ENCODE measurements at regions not wholly inside any gene's neighbourhood (a gene's known extent, or its start where the extent isn't known, plus 50 kb on each side); places are given as distances from the start of the nearest gene placed in this dataset.

DNA sequence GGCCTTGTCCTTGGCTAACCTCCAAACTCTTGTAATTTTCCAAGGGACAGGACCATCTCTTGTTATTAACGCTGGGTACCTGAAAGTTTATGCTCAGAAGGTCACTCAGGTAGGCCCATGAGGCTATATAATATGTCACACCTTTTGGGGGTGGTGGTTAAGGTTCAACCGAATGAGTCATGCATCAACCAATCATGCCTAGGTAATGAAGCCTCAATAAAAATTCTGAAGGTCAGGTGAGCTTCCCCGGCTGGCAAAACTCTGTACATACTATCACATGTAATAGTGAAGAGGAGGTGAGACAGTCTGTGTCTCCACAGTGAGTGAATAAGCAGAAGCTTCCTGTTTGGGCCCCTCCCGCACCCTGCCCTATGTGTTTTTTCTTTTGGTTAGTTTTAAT lies 424.9 kb downstream of the PCDH17 start:
- no peak overlapping the region for H3K9ac ChIP-seq (ENCODE audit: low read length)
- TF ChIP-seq, protein P1, sequence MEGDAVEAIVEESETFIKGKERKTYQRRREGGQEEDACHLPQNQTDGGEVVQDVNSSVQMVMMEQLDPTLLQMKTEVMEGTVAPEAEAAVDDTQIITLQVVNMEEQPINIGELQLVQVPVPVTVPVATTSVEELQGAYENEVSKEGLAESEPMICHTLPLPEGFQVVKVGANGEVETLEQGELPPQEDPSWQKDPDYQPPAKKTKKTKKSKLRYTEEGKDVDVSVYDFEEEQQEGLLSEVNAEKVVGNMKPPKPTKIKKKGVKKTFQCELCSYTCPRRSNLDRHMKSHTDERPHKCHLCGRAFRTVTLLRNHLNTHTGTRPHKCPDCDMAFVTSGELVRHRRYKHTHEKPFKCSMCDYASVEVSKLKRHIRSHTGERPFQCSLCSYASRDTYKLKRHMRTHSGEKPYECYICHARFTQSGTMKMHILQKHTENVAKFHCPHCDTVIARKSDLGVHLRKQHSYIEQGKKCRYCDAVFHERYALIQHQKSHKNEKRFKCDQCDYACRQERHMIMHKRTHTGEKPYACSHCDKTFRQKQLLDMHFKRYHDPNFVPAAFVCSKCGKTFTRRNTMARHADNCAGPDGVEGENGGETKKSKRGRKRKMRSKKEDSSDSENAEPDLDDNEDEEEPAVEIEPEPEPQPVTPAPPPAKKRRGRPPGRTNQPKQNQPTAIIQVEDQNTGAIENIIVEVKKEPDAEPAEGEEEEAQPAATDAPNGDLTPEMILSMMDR (IDR thresholded peaks at IDR 0.05; ENCODE audit: low read length), result no peak
- TF ChIP-seq EZH2phosphoT487 (IDR thresholded peaks at IDR 0.05; ENCODE audit: low read length) (no peak), EZH2 (optimal IDR thresholded peaks at IDR 0.05; ENCODE audit: low read depth, low read length) (no peak)
- H3K4me2 ChIP-seq (ENCODE audit: low read depth, low read length), result no peak overlapping the region
- no peak for DNase-seq
- no peak overlapping the region for H3K4me3 ChIP-seq (ENCODE audit: low read length)
- no peaks in the 10 kb centered on the region for H3K9me3 ChIP-seq (replicated peaks; ENCODE audit: insufficient read depth, low read length)
- H3F3A ChIP-seq (ENCODE audit: insufficient read depth, low read length), result no peaks in the 10 kb centered on the region
- no peak overlapping the region for H3K27ac ChIP-seq (ENCODE audit: low read length)
- H2AFZ ChIP-seq (ENCODE audit: low read length), result no peak overlapping the region
- H3K36me3 ChIP-seq (replicated peaks; ENCODE audit: insufficient read depth, low read length), result no peaks in the 10 kb centered on the region
- no peaks in the 10 kb centered on the region for H3K79me2 ChIP-seq (ENCODE audit: low read length)
- H3K27me3 ChIP-seq (replicated peaks; ENCODE audit: insufficient read depth, low read length), result no peaks in the 10 kb centered on the region
- no peaks in the 10 kb centered on the region for H3K9me2 ChIP-seq (replicated peaks; ENCODE audit: insufficient read depth, low read length)
- no peaks in the 10 kb centered on the region for H3K4me1 ChIP-seq (ENCODE audit: low read length)
- no peaks in the 10 kb centered on the region for H4K20me1 ChIP-seq (ENCODE audit: insufficient read depth, low read length)

DNA sequence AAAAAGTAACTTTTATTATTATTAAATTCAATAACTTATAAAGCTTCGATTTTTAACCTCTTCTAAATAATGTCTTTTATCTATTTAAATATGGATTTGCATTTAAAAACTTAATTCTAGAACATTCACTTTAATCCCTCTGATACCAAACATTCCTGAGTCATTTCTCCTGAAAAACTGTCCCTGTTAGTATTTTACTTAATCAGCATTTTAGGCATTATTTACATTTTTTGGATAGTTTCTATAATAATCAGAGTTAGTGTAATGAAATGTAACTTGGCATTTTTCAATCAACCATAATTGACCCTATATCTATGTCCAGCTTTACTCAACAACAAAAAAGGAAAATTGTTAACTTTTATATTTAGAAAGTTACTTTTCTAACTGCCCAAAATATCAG lies 428.1 kb downstream of the PCDH17 start:
- Histone ChIP-seq H4K20me1 (ENCODE audit: insufficient read depth, low read length) (no peaks in the 10 kb centered on the region), H3K79me2 (ENCODE audit: low read length) (no peaks in the 10 kb centered on the region), H3K27me3 (replicated peaks; ENCODE audit: insufficient read depth, low read length) (no peaks in the 10 kb centered on the region), H3K9ac (ENCODE audit: low read length) (no peak overlapping the region), H3K4me2 (ENCODE audit: low read depth, low read length) (no peak overlapping the region), H3F3A (ENCODE audit: insufficient read depth, low read length) (no peaks in the 10 kb centered on the region), H3K4me3 (ENCODE audit: low read length) (no peak overlapping the region), H3K9me2 (replicated peaks; ENCODE audit: insufficient read depth, low read length) (no peaks in the 10 kb centered on the region), H3K9me3 (replicated peaks; ENCODE audit: insufficient read depth, low read length) (no peaks in the 10 kb centered on the region), H3K4me1 (ENCODE audit: low read length) (no peaks in the 10 kb centered on the region), H3K36me3 (replicated peaks; ENCODE audit: insufficient read depth, low read length) (no peaks in the 10 kb centered on the region), H2AFZ (ENCODE audit: low read length) (no peak overlapping the region), H3K27ac (ENCODE audit: low read length) (no peak overlapping the region)
- DNase-seq, result no peak
- TF ChIP-seq, protein P1 (IDR thresholded peaks at IDR 0.05; ENCODE audit: low read length), result no peak
- TF ChIP-seq EZH2 (optimal IDR thresholded peaks at IDR 0.05; ENCODE audit: low read depth, low read length), result no peak
- TF ChIP-seq EZH2phosphoT487 (IDR thresholded peaks at IDR 0.05; ENCODE audit: low read length), result no peak

DNA sequence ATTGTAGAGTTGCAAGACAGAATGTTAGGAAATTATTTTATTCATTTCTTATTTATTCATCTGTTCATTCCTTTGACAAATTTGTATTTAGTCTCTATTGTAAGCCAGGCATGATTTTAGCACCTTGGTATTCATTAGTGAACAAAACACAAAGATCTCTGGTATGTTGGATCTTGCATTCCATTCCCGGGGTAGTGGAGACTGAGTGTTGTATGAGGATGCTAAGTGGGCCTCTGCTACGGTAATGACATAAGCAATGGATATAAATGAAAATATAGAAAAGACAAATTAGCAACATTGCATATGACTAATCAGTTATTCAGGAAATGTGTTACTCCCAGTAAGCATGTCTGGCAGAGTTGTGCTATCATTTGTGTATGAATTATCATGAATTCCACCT lies 449.3 kb downstream of the PCDH17 start:
- no peaks in the 10 kb centered on the region; the same call in 1 of the 2 replicates for H3K27me3 ChIP-seq (replicated peaks; ENCODE audit: insufficient read depth, low read length)

More for the DNA sequence above, 449.3 kb downstream of the PCDH17 start:
- Histone ChIP-seq H3K9me3 (replicated peaks; ENCODE audit: insufficient read depth, low read length) (no peaks in the 10 kb centered on the region), H3K27ac (ENCODE audit: low read length) (no peak overlapping the region), H4K20me1 (ENCODE audit: insufficient read depth, low read length) (no peaks in the 10 kb centered on the region), H3K4me3 (ENCODE audit: low read length) (no peak overlapping the region), H2AFZ (ENCODE audit: low read length) (no peak overlapping the region), H3K4me2 (ENCODE audit: low read depth, low read length) (no peak overlapping the region), H3F3A (ENCODE audit: insufficient read depth, low read length) (no peaks in the 10 kb centered on the region), H3K36me3 (replicated peaks; ENCODE audit: insufficient read depth, low read length) (no peaks in the 10 kb centered on the region), H3K4me1 (ENCODE audit: low read length) (no peaks in the 10 kb centered on the region), H3K79me2 (ENCODE audit: low read length) (no peaks in the 10 kb centered on the region), H3K9ac (ENCODE audit: low read length) (no peak overlapping the region), H3K9me2 (replicated peaks; ENCODE audit: insufficient read depth, low read length) (no peaks in the 10 kb centered on the region)
- DNase-seq, result no peak
- no peak for TF ChIP-seq EZH2phosphoT487 (IDR thresholded peaks at IDR 0.05; ENCODE audit: low read length)
- TF ChIP-seq, protein P1 (IDR thresholded peaks at IDR 0.05; ENCODE audit: low read length), result no peak
- TF ChIP-seq EZH2 (optimal IDR thresholded peaks at IDR 0.05; ENCODE audit: low read depth, low read length), result no peak
